Ovary (tissue), 3 donors: ENCODE measurements at regions not wholly inside any gene's neighbourhood (a gene's known extent, or its start where the extent isn't known, plus 50 kb on each side); places are given as distances from the start of the nearest gene placed in this dataset.

Source experiments
- CTCF ChIP-seq, 3 donors: fragments of 450-650 bp in 2 of 3; fragments of 200-600 bp in 1 of 3; IDR thresholded peaks; one replicate each; pipeline versions ENCODE4 v1.5.1 to v1.8.0; 2016 to 2022; ENCODE audit warnings: antibody characterized with exemption in 3 of 3, mild to moderate bottlenecking in 1 of 3
- EP300 ChIP-seq: sonication (generic); formaldehyde crosslinking; IDR thresholded peaks from one replicate; pipeline ENCODE4 v1.6.1; 2017; ENCODE audit warnings: antibody characterized with exemption
- donor health status: DM: no; HTN: no; CAD: no.

- no peak for TF ChIP-seq EP300
- TF ChIP-seq CTCF (IDR thresholded peaks at IDR 0.05): no peak
These were observed 138.6 kb upstream of the GRB10 start for GRCh38 chr7:50921114-50921813.
